GM12878 (cell line): ENCODE measurements at regions not wholly inside any gene's neighbourhood (a gene's known extent, or its start where the extent isn't known, plus 50 kb on each side); places are given as distances from the start of the nearest gene placed in this dataset.

ENCODE experiments used
- ASH2L ChIP-seq: fragments of 300-600, 200-600 bp; sonication (generic); IDR thresholded peaks from 2 replicates; pipeline ENCODE4 v1.6.1; 2017; ENCODE audit warnings: low read depth, mild to moderate bottlenecking, borderline replicate concordance
- CREB1 ChIP-seq: IDR thresholded peaks from 2 replicates; pipeline ENCODE4 v1.6.1; 2012; ENCODE audit warnings: low read depth, mild to moderate bottlenecking, inconsistent platforms
- CTCF ChIP-seq, 3 experiments: IDR thresholded peaks in 2 of 3; conservative IDR thresholded peaks in 1 of 3; 2 replicates each; pipeline ENCODE4 v1.5.1; 2011; ENCODE audit warnings: low read depth in 3 of 3, low read length in 3 of 3, mild to moderate bottlenecking in 3 of 3, control low read depth in 2 of 3, moderate library complexity in 2 of 3, inconsistent platforms in 1 of 3, mixed read lengths in 1 of 3; ENCODE audit not compliant: control insufficient read depth in 2 of 3, insufficient read depth in 1 of 3; ENCODE audit errors: extremely low read depth in 1 of 3
- EP300 ChIP-seq, 2 experiments: fragments of 150-350 bp in 1 of 2; IDR thresholded peaks; 2 replicates each; pipeline ENCODE4 v1.6.1; 2011 to 2012; ENCODE audit warnings: low read depth in 2 of 2, low read length in 2 of 2, borderline replicate concordance in 1 of 2, improper control_type of control experiment in 1 of 2, inconsistent platforms in 1 of 2; ENCODE audit not compliant: control insufficient read depth in 1 of 2
- HDGF ChIP-seq: fragments of 450-650 bp; IDR thresholded peaks from 2 replicates; pipeline ENCODE4 v1.6.1; 2016; ENCODE audit warnings: antibody characterized with exemption
- KDM1A ChIP-seq: fragments of 200-600 bp; sonication (generic); IDR thresholded peaks from 2 replicates; pipeline ENCODE4 v1.6.1; 2016; ENCODE audit warnings: borderline replicate concordance
- RELA ChIP-seq: fragments of 450-650 bp; IDR thresholded peaks from 2 replicates; pipeline ENCODE4 v1.8.0; 2014; ENCODE audit warnings: borderline replicate concordance; ENCODE audit not compliant: partially characterized antibody
- SMAD1 ChIP-seq: fragments of 450-650 bp; IDR thresholded peaks from 2 replicates; pipeline ENCODE4 v1.6.1; 2018; ENCODE audit warnings: mild to moderate bottlenecking, low read depth; ENCODE audit not compliant: partially characterized antibody
- ZNF274 ChIP-seq: IDR thresholded peaks from one replicate; pipeline ENCODE4 v1.8.0; 2011; ENCODE audit not compliant: insufficient read length, insufficient read depth

GRCh38 chr2:160695402-160696086, 201.9 kb upstream of the RBMS1 start:
- TF ChIP-seq CREB1: no peak
- no peak for TF ChIP-seq ZNF274
- no peak for TF ChIP-seq ASH2L
- TF ChIP-seq KDM1A: no peak
- TF ChIP-seq CTCF (IDR thresholded peaks at IDR 0.05 in 2 of 3, conservative IDR thresholded peaks at IDR 0.05 in 1 of 3; ENCODE audit: control insufficient read depth in 2 of 3, extremely low read depth in 1 of 3, insufficient read depth in 1 of 3, low read depth in 3 of 3, low read length in 3 of 3): no peak
- no peak for TF ChIP-seq RELA
- no peak for TF ChIP-seq HDGF
- TF ChIP-seq SMAD1: no peak
- no peak for TF ChIP-seq EP300 (IDR thresholded peaks at IDR 0.05; ENCODE audit: borderline replicate concordance in 1 of 2, control insufficient read depth in 1 of 2, low read depth in 2 of 2, low read length in 2 of 2)
